AG09309 (cell line): ENCODE measurements at regions not wholly inside any gene's neighbourhood (a gene's known extent, or its start where the extent isn't known, plus 50 kb on each side); places are given as distances from the start of the nearest gene placed in this dataset.

Source experiments
- DNase-seq: peaks from one replicate; pipeline ENCODE4 v3.0.0-alpha.2; 2010; ENCODE audit warnings: low read depth
- H3K4me3 ChIP-seq: 2 replicates; pipeline ENCODE4 v1.5.1; 2011; ENCODE audit warnings: mild to moderate bottlenecking, low read depth, low read length, moderate library complexity; ENCODE audit not compliant: control insufficient read depth
- TF ChIP-seq, protein P1 (sequence below): IDR thresholded peaks from 2 replicates; pipeline ENCODE4 v1.5.1; 2011; ENCODE audit warnings: mild to moderate bottlenecking, low read depth, low read length, inconsistent platforms; ENCODE audit not compliant: insufficient read depth, control insufficient read depth; ENCODE audit errors: missing control alignments

DNA sequence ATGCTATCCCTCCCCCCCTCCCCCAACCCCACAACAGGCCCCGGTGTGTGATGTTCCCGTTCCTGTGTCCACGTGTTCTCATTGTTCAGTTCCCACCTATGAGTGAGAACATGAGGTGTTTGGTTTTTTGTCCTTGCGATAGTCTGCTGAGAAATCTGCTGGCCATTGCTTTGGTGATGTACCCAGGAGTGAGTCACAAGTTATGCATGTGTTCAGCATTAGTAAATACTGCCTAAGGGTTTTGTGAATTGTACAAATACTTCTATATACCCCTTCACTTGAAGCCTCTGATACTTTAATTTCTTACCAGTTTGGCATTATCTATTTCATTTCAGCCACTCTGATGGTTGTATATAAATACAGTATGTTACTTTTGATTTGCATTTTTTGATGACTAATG lies 711.3 kb upstream of the GJE1 start:
- no peak overlapping the region for H3K4me3 ChIP-seq
- TF ChIP-seq, protein P1, sequence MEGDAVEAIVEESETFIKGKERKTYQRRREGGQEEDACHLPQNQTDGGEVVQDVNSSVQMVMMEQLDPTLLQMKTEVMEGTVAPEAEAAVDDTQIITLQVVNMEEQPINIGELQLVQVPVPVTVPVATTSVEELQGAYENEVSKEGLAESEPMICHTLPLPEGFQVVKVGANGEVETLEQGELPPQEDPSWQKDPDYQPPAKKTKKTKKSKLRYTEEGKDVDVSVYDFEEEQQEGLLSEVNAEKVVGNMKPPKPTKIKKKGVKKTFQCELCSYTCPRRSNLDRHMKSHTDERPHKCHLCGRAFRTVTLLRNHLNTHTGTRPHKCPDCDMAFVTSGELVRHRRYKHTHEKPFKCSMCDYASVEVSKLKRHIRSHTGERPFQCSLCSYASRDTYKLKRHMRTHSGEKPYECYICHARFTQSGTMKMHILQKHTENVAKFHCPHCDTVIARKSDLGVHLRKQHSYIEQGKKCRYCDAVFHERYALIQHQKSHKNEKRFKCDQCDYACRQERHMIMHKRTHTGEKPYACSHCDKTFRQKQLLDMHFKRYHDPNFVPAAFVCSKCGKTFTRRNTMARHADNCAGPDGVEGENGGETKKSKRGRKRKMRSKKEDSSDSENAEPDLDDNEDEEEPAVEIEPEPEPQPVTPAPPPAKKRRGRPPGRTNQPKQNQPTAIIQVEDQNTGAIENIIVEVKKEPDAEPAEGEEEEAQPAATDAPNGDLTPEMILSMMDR, result no peak
- peak; percentile 54 for DNase-seq

DNA sequence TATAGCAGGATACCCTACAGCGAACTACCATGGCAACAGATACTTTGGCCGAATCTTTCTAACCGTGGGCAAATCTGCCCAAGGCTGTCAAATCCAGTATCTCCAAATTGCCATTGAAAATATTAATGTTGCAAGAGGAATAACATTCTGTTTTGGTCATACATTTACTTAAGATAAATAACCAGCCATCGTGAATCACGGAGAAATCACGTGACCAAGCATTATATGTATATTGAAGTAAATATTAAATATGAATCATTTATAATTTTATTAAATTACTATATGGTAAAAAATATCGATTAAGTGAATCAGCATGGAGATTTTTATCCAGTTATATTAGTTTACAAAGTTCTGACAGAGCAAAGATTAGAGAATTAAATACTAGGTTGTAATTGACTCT lies 714.6 kb upstream of the GJE1 start:
- no peak for DNase-seq
- TF ChIP-seq, protein P1, result no peak
- H3K4me3 ChIP-seq, result no peak overlapping the region

DNA sequence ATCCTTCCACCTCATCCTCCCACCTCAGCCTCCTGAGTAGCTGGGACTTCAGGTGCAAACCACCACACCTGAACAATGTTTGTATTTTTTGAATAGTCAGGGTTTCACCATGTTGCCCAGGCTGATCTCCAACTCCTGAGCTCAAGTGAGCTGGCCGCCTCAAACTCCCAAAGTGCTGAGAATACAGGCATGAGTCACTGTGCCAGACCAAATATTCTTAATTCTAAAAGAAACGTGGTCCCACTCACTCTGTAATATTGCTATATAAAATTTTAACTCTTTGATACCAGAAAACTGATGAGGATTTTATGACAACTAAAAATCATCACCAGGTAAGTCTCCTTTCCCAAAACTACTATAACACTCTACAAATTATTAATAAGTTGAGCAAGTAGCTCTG lies 716.8 kb upstream of the GJE1 start:
- TF ChIP-seq, protein P1, result no peak
- no peak overlapping the region for H3K4me3 ChIP-seq
- DNase-seq, result no peak

DNA sequence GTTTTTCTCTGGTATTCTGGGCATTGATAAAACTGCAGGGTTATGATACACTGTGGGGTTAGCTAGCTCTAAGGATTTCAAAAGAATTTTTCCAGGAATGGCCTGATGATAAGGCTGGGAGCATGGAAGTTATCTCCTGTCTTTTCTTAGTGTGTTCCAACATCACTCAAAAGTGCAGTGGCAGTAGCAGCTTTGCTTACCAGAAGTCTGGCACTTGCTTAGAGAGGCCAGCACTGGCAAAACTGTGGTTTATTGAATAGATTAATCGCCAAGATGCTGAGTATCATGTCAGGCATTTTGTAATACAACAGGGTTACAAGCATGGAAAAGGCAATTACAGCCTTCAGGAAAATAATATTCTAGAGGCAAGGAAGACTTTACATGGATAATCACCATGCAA lies 719.5 kb upstream of the GJE1 start:
- DNase-seq, result no peak
- TF ChIP-seq, protein P1, result no peak
- no peak overlapping the region for H3K4me3 ChIP-seq

DNA sequence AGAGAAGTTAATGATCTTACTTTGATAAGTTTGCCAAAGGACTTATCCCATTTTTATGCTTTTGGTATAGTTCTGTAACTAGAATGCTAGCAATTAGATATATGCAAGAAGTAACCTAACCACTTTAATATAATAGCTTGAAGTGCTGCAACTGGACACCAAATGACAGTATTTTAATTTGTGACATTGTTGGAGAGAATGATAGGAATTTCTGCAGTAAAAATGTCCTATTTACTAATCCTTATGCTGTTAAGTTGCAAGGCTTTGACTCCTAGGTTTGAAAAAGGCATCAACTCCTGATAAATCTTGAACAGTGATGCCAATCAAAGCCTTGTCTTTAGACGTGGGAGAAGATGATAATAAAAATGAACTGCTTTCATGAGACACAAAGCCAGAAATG lies 726.0 kb upstream of the GJE1 start:
- TF ChIP-seq, protein P1, result no peak

DNA sequence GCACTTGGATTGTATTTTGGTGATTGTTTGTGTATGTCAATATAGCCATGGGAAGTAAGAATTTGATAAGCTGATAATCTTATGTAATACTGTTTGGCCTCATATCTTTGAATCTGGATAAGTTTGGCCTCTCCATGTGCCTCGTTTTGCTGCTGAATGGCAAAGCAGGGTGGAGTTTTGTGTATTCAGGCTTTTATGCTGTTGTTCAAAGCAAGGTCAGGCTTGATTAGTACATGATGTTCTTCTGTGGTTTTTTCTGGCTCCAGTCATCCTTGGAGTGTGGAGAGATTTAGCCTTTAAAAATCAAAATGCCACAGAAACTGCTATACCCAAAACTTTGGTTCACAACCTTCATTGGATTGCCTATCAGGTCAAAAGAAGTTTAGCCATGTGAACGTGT lies 728.9 kb upstream of the GJE1 start:
- DNase-seq, result peak; percentile 24
- no peak overlapping the region for H3K4me3 ChIP-seq
- TF ChIP-seq, protein P1, result no peak

More for the DNA sequence above, 726.0 kb upstream of the GJE1 start:
- H3K4me3 ChIP-seq, result no peak overlapping the region
- no peak for DNase-seq

DNA sequence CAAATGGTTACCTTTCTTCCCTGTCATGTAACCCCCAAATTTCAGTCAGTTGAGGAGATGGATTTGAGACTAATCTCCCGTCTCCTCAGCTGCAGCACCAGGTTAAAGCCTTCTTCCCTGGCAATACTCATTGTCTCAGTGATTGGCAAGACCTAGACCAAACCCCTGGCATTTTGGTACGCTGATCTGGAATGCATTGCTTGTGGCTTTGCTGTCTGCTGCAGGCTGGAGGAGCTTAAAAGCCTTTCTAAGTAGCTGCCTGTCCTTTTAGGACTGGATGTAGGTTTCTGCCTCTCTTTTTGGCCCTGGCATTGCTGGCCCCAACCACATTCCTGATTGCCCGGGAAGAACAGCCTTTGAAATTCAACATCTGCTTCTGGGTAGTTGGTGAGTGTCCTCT lies 729.6 kb upstream of the GJE1 start:
- DNase-seq, result no peak
- H3K4me3 ChIP-seq, result no peak overlapping the region

More for the DNA sequence above, 729.6 kb upstream of the GJE1 start:
- TF ChIP-seq, protein P1, result no peak
